GM06990 (cell line): ENCODE measurements at regions not wholly inside any gene's neighbourhood (a gene's known extent, or its start where the extent isn't known, plus 50 kb on each side); places are given as distances from the start of the nearest gene placed in this dataset.

ENCODE experiments used
- DNase-seq: peaks from one replicate; pipeline ENCODE4 v3.0.0-alpha.2; 2011; ENCODE audit not compliant: insufficient read length; ENCODE audit errors: extremely low read depth
- H3K27me3 ChIP-seq: replicated peaks from 2 replicates; pipeline ENCODE4 v1.6.0; 2011; ENCODE audit warnings: low read length; ENCODE audit not compliant: control insufficient read depth, insufficient read depth
- H3K36me3 ChIP-seq: 2 replicates; pipeline ENCODE4 v1.5.1; 2011; ENCODE audit warnings: low read length; ENCODE audit not compliant: control insufficient read depth, insufficient read depth
- H3K4me3 ChIP-seq: replicated peaks from 2 replicates; pipeline ENCODE4 v1.5.1; 2011; ENCODE audit warnings: low read depth, mild to moderate bottlenecking, control low read depth, low read length
- TF ChIP-seq, protein P1 (sequence below): IDR thresholded peaks from 2 replicates; pipeline ENCODE4 v1.5.1; 2011; ENCODE audit warnings: low read length, control low read depth, mild to moderate bottlenecking, inconsistent platforms; ENCODE audit not compliant: insufficient read depth, poor library complexity, severe bottlenecking

DNA sequence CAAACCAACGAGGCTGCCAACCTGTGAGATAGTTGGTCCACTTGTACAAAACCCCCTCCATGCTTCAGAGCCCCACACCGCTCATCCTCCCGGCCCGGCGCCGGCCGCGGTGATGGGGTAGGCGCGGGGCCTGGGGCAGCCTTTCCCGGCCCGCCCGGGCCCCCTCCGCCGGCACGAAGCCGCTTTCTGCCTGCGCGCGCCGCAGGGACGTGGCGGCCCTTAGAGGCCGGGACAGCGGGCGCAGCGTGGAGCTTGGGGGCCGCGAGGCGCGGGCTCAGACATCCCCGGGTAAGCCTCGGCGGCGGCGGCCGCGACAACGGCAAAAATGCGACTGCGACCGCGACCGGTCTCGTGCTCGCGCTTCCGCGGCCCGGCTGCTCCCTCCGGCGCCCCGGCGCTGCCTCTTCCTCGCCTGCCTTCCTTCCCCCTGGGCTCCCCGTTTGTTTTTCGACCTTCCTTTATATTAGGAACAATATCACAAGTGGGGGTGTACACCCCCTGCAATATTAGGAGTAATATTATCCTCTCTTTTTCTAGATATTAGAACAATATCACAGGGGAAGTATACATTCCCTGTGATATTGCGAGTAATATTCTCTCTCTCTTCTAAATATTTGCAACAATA lies 53.9 kb upstream of the CEACAM21 start:
- Histone ChIP-seq H3K4me3 (peak overlapping the region; percentile 44), H3K36me3 (no peaks in the 10 kb centered on the region), H3K27me3 (no peaks in the 10 kb centered on the region)
- DNase-seq, result peak; percentile 62
- TF ChIP-seq, protein P1, sequence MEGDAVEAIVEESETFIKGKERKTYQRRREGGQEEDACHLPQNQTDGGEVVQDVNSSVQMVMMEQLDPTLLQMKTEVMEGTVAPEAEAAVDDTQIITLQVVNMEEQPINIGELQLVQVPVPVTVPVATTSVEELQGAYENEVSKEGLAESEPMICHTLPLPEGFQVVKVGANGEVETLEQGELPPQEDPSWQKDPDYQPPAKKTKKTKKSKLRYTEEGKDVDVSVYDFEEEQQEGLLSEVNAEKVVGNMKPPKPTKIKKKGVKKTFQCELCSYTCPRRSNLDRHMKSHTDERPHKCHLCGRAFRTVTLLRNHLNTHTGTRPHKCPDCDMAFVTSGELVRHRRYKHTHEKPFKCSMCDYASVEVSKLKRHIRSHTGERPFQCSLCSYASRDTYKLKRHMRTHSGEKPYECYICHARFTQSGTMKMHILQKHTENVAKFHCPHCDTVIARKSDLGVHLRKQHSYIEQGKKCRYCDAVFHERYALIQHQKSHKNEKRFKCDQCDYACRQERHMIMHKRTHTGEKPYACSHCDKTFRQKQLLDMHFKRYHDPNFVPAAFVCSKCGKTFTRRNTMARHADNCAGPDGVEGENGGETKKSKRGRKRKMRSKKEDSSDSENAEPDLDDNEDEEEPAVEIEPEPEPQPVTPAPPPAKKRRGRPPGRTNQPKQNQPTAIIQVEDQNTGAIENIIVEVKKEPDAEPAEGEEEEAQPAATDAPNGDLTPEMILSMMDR, result no peak

DNA sequence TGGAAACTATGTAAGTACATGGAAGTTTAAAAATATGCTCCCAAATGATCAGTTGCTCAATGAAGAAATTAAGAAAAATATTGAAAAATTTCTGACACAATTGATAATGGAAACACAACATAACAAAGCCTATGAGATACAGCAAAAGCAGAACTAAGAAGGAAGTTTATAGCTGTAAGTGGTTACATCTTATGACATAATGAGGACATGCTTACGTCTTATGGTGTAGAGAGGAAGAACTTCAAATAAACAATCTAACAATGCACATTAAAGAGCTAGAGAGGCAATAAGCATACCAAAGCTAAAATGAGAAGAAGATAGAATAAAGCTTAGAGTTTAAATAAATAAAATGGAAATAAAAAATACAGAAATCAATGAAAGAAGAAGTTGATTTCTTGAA lies 50.0 kb upstream of the CEACAM21 start:
- DNase-seq, result no peak
- no peaks in the 10 kb centered on the region for H3K27me3 ChIP-seq
- TF ChIP-seq, protein P1, result no peak

More for the DNA sequence above, 50.0 kb upstream of the CEACAM21 start:
- Histone ChIP-seq H3K4me3 (no peak overlapping the region), H3K36me3 (no peaks in the 10 kb centered on the region)
